GM19351 (cell line): ENCODE measurements at regions not wholly inside any gene's neighbourhood (a gene's known extent, or its start where the extent isn't known, plus 50 kb on each side); places are given as distances from the start of the nearest gene placed in this dataset.

Experiments
- ATAC-seq: cut with Tn5 transposase; IDR thresholded peaks from one replicate; pipeline ENCODE4 v1.9.1; 2021; ENCODE audit warnings: mild to moderate bottlenecking, moderate library complexity; ENCODE audit not compliant: unreplicated experiment

DNA sequence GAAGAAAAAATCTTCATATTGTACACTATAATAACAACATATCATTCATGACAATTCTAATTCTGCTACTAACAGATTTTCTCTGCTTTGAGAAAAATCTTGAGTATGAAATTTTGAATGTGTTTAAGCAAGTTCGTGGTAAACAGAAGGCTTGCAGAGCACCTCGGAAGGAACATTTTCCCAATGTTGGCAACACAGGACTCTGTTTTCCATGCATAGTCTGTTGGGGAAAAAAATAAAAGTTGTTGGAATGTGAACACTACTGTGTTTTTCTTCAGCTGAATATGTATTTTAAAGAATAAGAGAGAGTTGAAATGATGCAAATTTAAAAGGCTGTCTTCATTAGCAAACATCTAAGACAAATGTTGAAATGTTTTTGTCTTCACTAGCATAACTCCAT lies 54.7 kb upstream of the ANXA10 start:
- ATAC-seq = no peak

DNA sequence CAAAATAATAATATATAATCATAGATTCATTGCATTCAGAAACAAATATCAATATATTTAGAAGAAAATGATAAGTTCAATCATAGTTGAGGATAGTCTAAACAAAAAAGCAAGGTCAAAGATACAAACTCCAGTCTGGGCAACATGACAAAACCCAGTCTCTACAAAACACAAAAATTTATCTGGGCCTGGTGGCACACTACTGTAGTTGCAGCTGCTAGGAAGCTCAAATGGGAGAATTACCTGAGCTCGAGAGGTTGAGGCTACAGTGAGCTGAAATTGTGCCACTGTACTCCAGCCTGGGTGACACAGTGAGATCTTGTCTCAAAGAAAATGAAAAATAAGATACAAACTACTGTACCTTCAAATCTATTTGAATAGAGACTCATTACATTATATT lies 52.7 kb upstream of the ANXA10 start:
- no peak for ATAC-seq
